Gastrocnemius medialis (tissue), 4 donors: ENCODE measurements at regions not wholly inside any gene's neighbourhood (a gene's known extent, or its start where the extent isn't known, plus 50 kb on each side); places are given as distances from the start of the nearest gene placed in this dataset.

ENCODE experiments used
- POLR2A ChIP-seq, 2 donors: fragments of 450-650 bp; IDR thresholded peaks; one replicate each; pipeline ENCODE4 v1.6.1; 2017; ENCODE audit warnings: antibody characterized with exemption in 2 of 2, mild to moderate bottlenecking in 2 of 2, moderate library complexity in 2 of 2
- TF ChIP-seq, protein P1 (sequence below), 5 experiments: fragments of 450-650 bp in 3 of 5; fragments of 200-600 bp in 2 of 5; sonication (generic) in 2 of 5; IDR thresholded peaks in 4 of 5; conservative IDR thresholded peaks in 1 of 5; 1 replicate in 4 of 5; 2 replicates in 1 of 5; pipeline ENCODE4 v1.5.1; 2016 to 2019; ENCODE audit warnings: antibody characterized with exemption in 5 of 5, mild to moderate bottlenecking in 3 of 5, moderate library complexity in 3 of 5

DNA sequence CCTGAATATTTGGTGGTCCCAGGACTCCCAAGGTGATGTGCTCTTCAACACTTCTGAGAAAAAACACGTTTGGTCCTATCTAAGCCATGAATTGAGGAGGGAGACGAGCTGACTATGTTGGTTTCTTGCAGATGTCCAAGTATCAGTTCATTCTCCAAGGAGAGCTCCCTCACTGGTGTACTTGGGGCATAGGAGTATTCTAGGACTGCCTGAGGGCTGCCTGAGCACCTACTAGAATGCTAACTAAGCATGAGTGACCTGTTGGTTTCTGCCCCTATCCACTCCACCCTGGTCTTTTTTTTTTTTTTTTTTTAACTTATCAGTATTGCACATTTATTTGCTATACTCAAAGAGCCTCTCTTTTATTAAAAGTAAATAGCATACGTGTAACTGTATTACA lies 200.5 kb upstream of the FANCL start:
- TF ChIP-seq, protein P1, sequence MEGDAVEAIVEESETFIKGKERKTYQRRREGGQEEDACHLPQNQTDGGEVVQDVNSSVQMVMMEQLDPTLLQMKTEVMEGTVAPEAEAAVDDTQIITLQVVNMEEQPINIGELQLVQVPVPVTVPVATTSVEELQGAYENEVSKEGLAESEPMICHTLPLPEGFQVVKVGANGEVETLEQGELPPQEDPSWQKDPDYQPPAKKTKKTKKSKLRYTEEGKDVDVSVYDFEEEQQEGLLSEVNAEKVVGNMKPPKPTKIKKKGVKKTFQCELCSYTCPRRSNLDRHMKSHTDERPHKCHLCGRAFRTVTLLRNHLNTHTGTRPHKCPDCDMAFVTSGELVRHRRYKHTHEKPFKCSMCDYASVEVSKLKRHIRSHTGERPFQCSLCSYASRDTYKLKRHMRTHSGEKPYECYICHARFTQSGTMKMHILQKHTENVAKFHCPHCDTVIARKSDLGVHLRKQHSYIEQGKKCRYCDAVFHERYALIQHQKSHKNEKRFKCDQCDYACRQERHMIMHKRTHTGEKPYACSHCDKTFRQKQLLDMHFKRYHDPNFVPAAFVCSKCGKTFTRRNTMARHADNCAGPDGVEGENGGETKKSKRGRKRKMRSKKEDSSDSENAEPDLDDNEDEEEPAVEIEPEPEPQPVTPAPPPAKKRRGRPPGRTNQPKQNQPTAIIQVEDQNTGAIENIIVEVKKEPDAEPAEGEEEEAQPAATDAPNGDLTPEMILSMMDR (IDR thresholded peaks at IDR 0.05 in 4 of 5, conservative IDR thresholded peaks at IDR 0.05 in 1 of 5), result no peak
- TF ChIP-seq POLR2A (IDR thresholded peaks at IDR 0.05), result no peak
